Astrocyte of the spinal cord (primary cell): ENCODE measurements at regions not wholly inside any gene's neighbourhood (a gene's known extent, or its start where the extent isn't known, plus 50 kb on each side); places are given as distances from the start of the nearest gene placed in this dataset.
A peak's percentile ranks its signal among the peaks of the same experiment; 100 is the strongest.

Source experiments
- DNase-seq: peaks from one replicate; pipeline ENCODE4 v3.0.0; 2011; ENCODE audit warnings: low read depth, low spot score
- H3K4me3 ChIP-seq: 2 replicates; pipeline ENCODE4 v1.5.1; 2011; ENCODE audit warnings: low read depth, mild to moderate bottlenecking, low read length, moderate library complexity
- CTCF ChIP-seq: IDR thresholded peaks from 2 replicates; pipeline ENCODE4 v1.5.1; 2012; ENCODE audit warnings: low read depth, mild to moderate bottlenecking, low read length, inconsistent platforms
- in situ Hi-C: cut with HindIII; loops from 2 replicates; pipeline ENCODE4 v1.10.0; 2017; ENCODE audit warnings: low sequenced_read_pairs

- no peak for TF ChIP-seq CTCF
- no peak overlapping the region for H3K4me3 ChIP-seq
- in situ Hi-C loops = no loop called here
- DNase-seq = peak; percentile 60
These were observed 278.5 kb downstream of the PLOD2 start for GRCh38 chr3:145882436-145882835.

- in situ Hi-C loops = no loop called here
- no peak for TF ChIP-seq CTCF
- no peak overlapping the region for H3K4me3 ChIP-seq
- no peak for DNase-seq
These were observed 271.3 kb downstream of the PLOD2 start for GRCh38 chr3:145889730-145890129.

- TF ChIP-seq CTCF = no peak
- in situ Hi-C loops = no loop called here
- no peak overlapping the region for H3K4me3 ChIP-seq
- no peak for DNase-seq
These were observed 268.1 kb downstream of the PLOD2 start for GRCh38 chr3:145892869-145893268.

- H3K4me3 ChIP-seq = no peak overlapping the region
- no peak for TF ChIP-seq CTCF
- no peak for DNase-seq
- in situ Hi-C loops = no loop called here
These were observed 267.7 kb downstream of the PLOD2 start for GRCh38 chr3:145893331-145893730.

- in situ Hi-C loops = no loop called here
- peak; percentile 22 for DNase-seq
- no peak overlapping the region for H3K4me3 ChIP-seq
- TF ChIP-seq CTCF = no peak
These were observed 262.5 kb downstream of the PLOD2 start for GRCh38 chr3:145898487-145898886.

GRCh38 chr3:145899241-145899640 is 261.7 kb downstream of the PLOD2 start:
- DNase-seq = no peak
- no peak overlapping the region for H3K4me3 ChIP-seq
- in situ Hi-C loops = no loop called here
- TF ChIP-seq CTCF = no peak
